Body of pancreas (tissue), 4 donors: ENCODE measurements at regions not wholly inside any gene's neighbourhood (a gene's known extent, or its start where the extent isn't known, plus 50 kb on each side); places are given as distances from the start of the nearest gene placed in this dataset.

Source experiments
- POLR2A ChIP-seq, 3 donors: fragments of 450-650 bp; IDR thresholded peaks; one replicate each; pipeline ENCODE4 v1.6.1; 2016; ENCODE audit warnings: antibody characterized with exemption in 3 of 3, mild to moderate bottlenecking in 2 of 3
- TF ChIP-seq, protein P1 (sequence below), 7 experiments: fragments of 450-650 bp in 4 of 7; fragments of 200-600 bp in 3 of 7; sonication (generic) in 3 of 7; IDR thresholded peaks; one replicate each; pipeline ENCODE4 v1.5.1; 2016 to 2019; ENCODE audit warnings: antibody characterized with exemption in 7 of 7

DNA sequence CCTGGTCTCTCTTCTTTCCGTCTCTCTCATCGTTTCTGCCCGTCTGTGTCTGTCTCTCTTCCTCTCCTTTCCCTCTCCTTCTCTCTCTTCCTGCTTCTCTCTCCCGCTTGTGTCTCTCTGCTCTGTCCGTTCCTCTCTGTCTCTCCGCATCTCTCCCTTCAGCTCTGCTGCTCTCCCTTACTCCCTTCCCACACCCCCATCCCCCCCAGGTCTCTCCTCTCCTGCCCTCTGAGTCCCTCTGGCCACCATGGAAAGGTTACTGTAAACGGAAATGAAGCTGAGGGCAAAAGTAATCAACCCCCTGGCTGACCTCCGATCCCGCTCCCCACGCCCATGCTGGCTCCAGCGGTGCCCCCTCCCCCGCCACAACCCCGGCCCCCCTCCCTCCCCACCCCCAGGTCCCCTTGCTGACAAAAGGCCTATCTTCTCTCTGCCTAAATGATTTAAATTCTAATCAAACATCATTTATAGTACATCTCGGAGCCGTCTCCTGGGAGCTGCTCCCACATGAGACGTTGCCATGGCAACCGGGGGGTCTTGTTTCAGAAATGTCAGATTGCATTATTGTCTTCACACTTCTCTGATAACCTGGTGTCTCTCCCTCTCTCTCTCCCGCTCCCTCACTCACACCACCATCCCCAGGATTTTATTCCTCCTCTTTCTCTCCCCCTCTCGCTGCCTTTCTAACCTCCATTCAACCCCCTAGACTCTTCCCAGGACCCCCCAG, 203.8 kb downstream of the RBM19 start:
- TF ChIP-seq POLR2A (IDR thresholded peaks at IDR 0.05) = no peak
- TF ChIP-seq, protein P1, sequence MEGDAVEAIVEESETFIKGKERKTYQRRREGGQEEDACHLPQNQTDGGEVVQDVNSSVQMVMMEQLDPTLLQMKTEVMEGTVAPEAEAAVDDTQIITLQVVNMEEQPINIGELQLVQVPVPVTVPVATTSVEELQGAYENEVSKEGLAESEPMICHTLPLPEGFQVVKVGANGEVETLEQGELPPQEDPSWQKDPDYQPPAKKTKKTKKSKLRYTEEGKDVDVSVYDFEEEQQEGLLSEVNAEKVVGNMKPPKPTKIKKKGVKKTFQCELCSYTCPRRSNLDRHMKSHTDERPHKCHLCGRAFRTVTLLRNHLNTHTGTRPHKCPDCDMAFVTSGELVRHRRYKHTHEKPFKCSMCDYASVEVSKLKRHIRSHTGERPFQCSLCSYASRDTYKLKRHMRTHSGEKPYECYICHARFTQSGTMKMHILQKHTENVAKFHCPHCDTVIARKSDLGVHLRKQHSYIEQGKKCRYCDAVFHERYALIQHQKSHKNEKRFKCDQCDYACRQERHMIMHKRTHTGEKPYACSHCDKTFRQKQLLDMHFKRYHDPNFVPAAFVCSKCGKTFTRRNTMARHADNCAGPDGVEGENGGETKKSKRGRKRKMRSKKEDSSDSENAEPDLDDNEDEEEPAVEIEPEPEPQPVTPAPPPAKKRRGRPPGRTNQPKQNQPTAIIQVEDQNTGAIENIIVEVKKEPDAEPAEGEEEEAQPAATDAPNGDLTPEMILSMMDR (IDR thresholded peaks at IDR 0.05) = no peak
